Kidney (tissue), 13 donors: ENCODE measurements at regions not wholly inside any gene's neighbourhood (a gene's known extent, or its start where the extent isn't known, plus 50 kb on each side); places are given as distances from the start of the nearest gene placed in this dataset.

Experiments
- DNase-seq, 5 donors: peaks; one replicate each; pipeline ENCODE4 v3.0.0-alpha.2; 2013 to 2020
- FAIRE-seq: peaks from 2 replicates; lab custom pipeline; 2012; peaks lifted over from hg19 to GRCh38; lab: Jason Lieb, UNC
- H3K27ac ChIP-seq, 2 donors: one replicate each; pipeline ENCODE4 v1.7.0; 2013; ENCODE audit warnings: low read depth in 2 of 2, low read length in 2 of 2, inconsistent platforms in 1 of 2
- H3K27me3 ChIP-seq: one replicate; pipeline ENCODE4 v1.7.1; 2013; ENCODE audit warnings: low read length, inconsistent platforms; ENCODE audit not compliant: control insufficient read depth, insufficient read depth
- H3K36me3 ChIP-seq, 3 donors: one replicate each; pipeline versions ENCODE4 v1.7.0 to v1.7.1; 2013; ENCODE audit warnings: low read length in 3 of 3, control low read depth in 1 of 3, inconsistent platforms in 1 of 3; ENCODE audit not compliant: insufficient read depth in 3 of 3, control insufficient read depth in 2 of 3
- H3K4me1 ChIP-seq, 3 donors: one replicate each; pipeline versions ENCODE4 v1.7.0 to v1.7.1; 2013; ENCODE audit warnings: low read length in 3 of 3, inconsistent platforms in 1 of 3, low read depth in 1 of 3; ENCODE audit not compliant: control insufficient read depth in 2 of 3, insufficient read depth in 2 of 3
- H3K4me3 ChIP-seq, 3 donors: one replicate each; pipeline versions ENCODE4 v1.7.0 to v1.8.1; 2013; ENCODE audit warnings: low read length in 3 of 3, control low read depth in 1 of 3, inconsistent platforms in 1 of 3
- H3K9ac ChIP-seq, 3 donors: one replicate each; pipeline versions ENCODE4 v1.7.0 to v1.7.1; 2013; ENCODE audit warnings: low read length in 3 of 3, control low read depth in 1 of 3, inconsistent platforms in 1 of 3
- H3K9me3 ChIP-seq, 3 donors: one replicate each; pipeline versions ENCODE4 v1.7.0 to v1.7.1; 2013; ENCODE audit warnings: low read length in 3 of 3, control low read depth in 1 of 3, inconsistent platforms in 1 of 3; ENCODE audit not compliant: control insufficient read depth in 2 of 3, insufficient read depth in 1 of 3
- CTCF ChIP-seq: IDR thresholded peaks from 3 replicates; pipeline ENCODE4 v1.5.1; 2012; ENCODE audit warnings: mild to moderate bottlenecking, moderate library complexity, borderline replicate concordance; ENCODE audit not compliant: insufficient read depth; ENCODE audit errors: extremely low read depth
- intact Hi-C: fragments of 100-400 bp; cut with DNase I; formaldehyde crosslinking; loops from one replicate; pipeline ENCODE4 v1.11.1; 2022
- donor health status: control.
- donor health status: control.
- donor health status: control.
- donor health status: control.
- donor health status: control.
- donor health status: DM: yes; HTN: yes; CAD: no.
- donor health status: Normal renal cell carcinoma (clear cell type).

GRCh38 chr2:6103372-6103771 is 411.2 kb downstream of the SOX11 start:
- FAIRE-seq (no peak), DNase-seq (no peak)
- intact Hi-C loops = no loop called here
- Histone ChIP-seq H3K27ac (no peak overlapping the region), H3K4me1 (no peaks in the 10 kb centered on the region), H3K9me3 (no peaks in the 10 kb centered on the region), H3K36me3 (no peaks in the 10 kb centered on the region), H3K4me3 (no peak overlapping the region), H3K9ac (no peak overlapping the region), H3K27me3 (no peaks in the 10 kb centered on the region)
- no peak for TF ChIP-seq CTCF

GRCh38 chr2:6103949-6104348 is 411.8 kb downstream of the SOX11 start:
- no peak overlapping the region for H3K9ac ChIP-seq
- H3K9me3 ChIP-seq = no peaks in the 10 kb centered on the region
- no peak for TF ChIP-seq CTCF
- no peak overlapping the region for H3K4me3 ChIP-seq
- DNase-seq (no peak), FAIRE-seq (no peak)
- no peak overlapping the region for H3K27ac ChIP-seq
- H3K27me3 ChIP-seq = no peaks in the 10 kb centered on the region
- intact Hi-C loops = no loop called here
- H3K4me1 ChIP-seq = no peaks in the 10 kb centered on the region
- H3K36me3 ChIP-seq = no peaks in the 10 kb centered on the region

GRCh38 chr2:6107290-6107689 is 415.1 kb downstream of the SOX11 start:
- TF ChIP-seq CTCF = no peak
- intact Hi-C loops = no loop called here
- H3K36me3 ChIP-seq = no peaks in the 10 kb centered on the region
- DNase-seq (no peak), FAIRE-seq (no peak)
- H3K27ac ChIP-seq = no peak overlapping the region
- no peak overlapping the region for H3K4me3 ChIP-seq
- no peaks in the 10 kb centered on the region for H3K9me3 ChIP-seq
- no peaks in the 10 kb centered on the region for H3K27me3 ChIP-seq
- no peaks in the 10 kb centered on the region for H3K4me1 ChIP-seq
- no peak overlapping the region for H3K9ac ChIP-seq

GRCh38 chr2:6109831-6110230 is 417.6 kb downstream of the SOX11 start:
- Histone ChIP-seq H3K4me1 (no peaks in the 10 kb centered on the region), H3K36me3 (no peaks in the 10 kb centered on the region), H3K27me3 (no peaks in the 10 kb centered on the region), H3K9ac (no peak overlapping the region), H3K9me3 (no peaks in the 10 kb centered on the region), H3K27ac (no peak overlapping the region), H3K4me3 (no peak overlapping the region)
- FAIRE-seq (no peak), DNase-seq (no peak)
- no peak for TF ChIP-seq CTCF
- intact Hi-C loops = no loop called here
